Erythroblast (primary cell): ENCODE measurements at regions not wholly inside any gene's neighbourhood (a gene's known extent, or its start where the extent isn't known, plus 50 kb on each side); places are given as distances from the start of the nearest gene placed in this dataset.

ENCODE experiments used
- GATA1 ChIP-seq: IDR thresholded peaks from 2 replicates; pipeline ENCODE4 v1.6.1; 2011; ENCODE audit warnings: low read depth, mild to moderate bottlenecking, control low read depth, low read length, moderate library complexity
- POLR2A ChIP-seq: IDR thresholded peaks from 2 replicates; pipeline ENCODE4 v1.6.1; 2011; ENCODE audit warnings: mild to moderate bottlenecking, low read length

DNA sequence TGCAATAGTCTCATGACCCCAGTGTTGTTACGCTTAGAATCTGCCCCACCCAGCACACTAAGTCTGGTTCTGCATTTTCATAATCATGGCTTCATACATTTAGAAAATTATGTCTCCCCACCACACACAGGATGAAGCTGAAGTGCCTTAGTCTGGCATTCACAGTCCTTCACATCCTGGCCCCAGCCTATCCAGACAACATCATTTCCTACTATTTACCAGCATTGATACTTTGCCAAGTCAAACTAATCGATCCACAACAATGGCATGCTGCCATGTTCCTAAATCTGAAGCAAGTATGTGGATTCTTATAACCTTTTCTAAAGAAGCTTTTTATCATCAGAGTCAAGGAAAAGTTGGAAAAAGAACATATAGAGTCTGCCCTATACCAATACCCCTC lies 132.4 kb upstream of the FBXL4 start:
- TF ChIP-seq POLR2A = no peak
- no peak for TF ChIP-seq GATA1
